ENCODE measurements at regions not wholly inside any gene's neighbourhood (a gene's known extent, or its start where the extent isn't known, plus 50 kb on each side); places are given as distances from the start of the nearest gene placed in this dataset.

DNA sequence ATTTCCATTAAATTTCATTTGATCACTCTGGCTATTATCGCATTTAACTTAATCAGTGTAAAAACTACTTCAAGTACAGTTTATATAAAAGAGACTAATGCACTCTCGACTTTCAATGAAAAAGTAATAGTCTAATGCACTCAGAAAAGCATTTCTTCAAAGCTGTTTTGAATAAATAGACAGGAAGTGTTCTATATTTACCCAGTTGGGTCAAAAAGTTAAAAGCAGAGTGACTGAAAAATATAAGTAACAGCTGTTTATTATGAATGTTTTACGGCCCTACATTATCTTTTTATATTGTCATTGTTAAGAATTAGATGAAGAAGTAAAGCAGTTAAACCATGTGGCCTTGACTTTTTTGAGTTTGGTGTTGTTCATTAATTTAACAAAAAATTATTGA, 391.8 kb downstream of the ZPLD1 start:
- TF ChIP-seq ZNF70 (CRISPR knock-in tag; IDR thresholded peaks at IDR 0.05) (no peak), PPARA (CRISPR knock-in tag; IDR thresholded peaks at IDR 0.05; ENCODE audit: borderline replicate concordance) (no peak), SNAI2 (CRISPR knock-in tag; IDR thresholded peaks at IDR 0.05) (no peak), ZFP3 (CRISPR knock-in tag; IDR thresholded peaks at IDR 0.05) (no peak)
